GM13977 (cell line): ENCODE measurements at regions not wholly inside any gene's neighbourhood (a gene's known extent, or its start where the extent isn't known, plus 50 kb on each side); places are given as distances from the start of the nearest gene placed in this dataset.
"Not testable (repeated sequence)": the region's sequence is repeated elsewhere in the genome, so short reads cannot be mapped to it uniquely, and the experiment has no call there.

Experiments used
- DNase-seq: peaks from one replicate; pipeline ENCODE4 v3.0.0; 2012; ENCODE audit warnings: low spot score
- CTCF ChIP-seq: IDR thresholded peaks from 2 replicates; pipeline ENCODE4 v1.5.1; 2012; ENCODE audit warnings: mild to moderate bottlenecking, control low read depth; ENCODE audit not compliant: insufficient read depth; ENCODE audit errors: extremely low read depth, missing control alignments
- in situ Hi-C: fragments of 300-500 bp; cut with MboI; formaldehyde crosslinking; loops from one replicate; pipeline ENCODE4 v1.12.0; 2022; ENCODE audit warnings: low sequenced_read_pairs, low pct_unique_long_range_greater_than_20kb, mixed read lengths, inconsistent platforms; ENCODE audit not compliant: unreplicated experiment

- in situ Hi-C loops, result no loop called here
- TF ChIP-seq CTCF, result no peak
Observed at GRCh38 chr3:161927131-161927530, 430.5 kb downstream of the OTOL1 start.

GRCh38 chr3:161939918-161940620 is 443.5 kb downstream of the OTOL1 start:
- no peak for DNase-seq
- in situ Hi-C loops, result no loop called here
- no peak for TF ChIP-seq CTCF

More at GRCh38 chr3:161927131-161927530, 430.5 kb downstream of the OTOL1 start:
- DNase-seq, result no peak

- no peak for DNase-seq
- TF ChIP-seq CTCF, result no peak
- in situ Hi-C loops, result no loop called here
Observed at GRCh38 chr3:161940621-161940965, 444.0 kb downstream of the OTOL1 start.

- in situ Hi-C loops, result no loop called here
- no peak for TF ChIP-seq CTCF
- DNase-seq, result no peak
Observed at GRCh38 chr3:161941891-161942290, 445.3 kb downstream of the OTOL1 start.

- DNase-seq, in situ Hi-C loops: not testable (repeated sequence)
Observed at GRCh38 chr3:161943801-161944345, 447.3 kb downstream of the OTOL1 start.

GRCh38 chr3:161946443-161946960 is 449.9 kb downstream of the OTOL1 start:
- DNase-seq, result no peak
- in situ Hi-C loops, result no loop called here
- TF ChIP-seq CTCF, result no peak

GRCh38 chr3:161950318-161950868 is 453.8 kb downstream of the OTOL1 start:
- TF ChIP-seq CTCF, result no peak
- in situ Hi-C loops, result no loop called here
- DNase-seq, result no peak
